Uterus (tissue), 3 donors: ENCODE measurements at regions not wholly inside any gene's neighbourhood (a gene's known extent, or its start where the extent isn't known, plus 50 kb on each side); places are given as distances from the start of the nearest gene placed in this dataset.

Source experiments
- DNase-seq, 2 donors: peaks; one replicate each; pipeline ENCODE4 v3.0.0-alpha.2; 2019 to 2020
- H3K27ac ChIP-seq, 2 donors: fragments of 200-600 bp; sonication (generic); 1 replicate in 1 of 2; 2 replicates in 1 of 2; pipeline ENCODE4 v1.5.1; 2016 to 2018
- H3K27me3 ChIP-seq, 2 donors: fragments of 200-600 bp; sonication (generic); one replicate each; pipeline ENCODE4 v1.5.1; 2018 to 2019; ENCODE audit warnings: control low read depth in 1 of 2
- H3K36me3 ChIP-seq, 2 donors: fragments of 200-600 bp; sonication (generic); one replicate each; pipeline ENCODE4 v1.5.1; 2019; ENCODE audit warnings: control low read depth in 1 of 2
- H3K4me1 ChIP-seq, 2 donors: fragments of 200-600 bp; sonication (generic); one replicate each; pipeline ENCODE4 v1.5.1; 2018 to 2019; ENCODE audit warnings: control low read depth in 1 of 2
- H3K4me3 ChIP-seq, 2 donors: fragments of 200-600 bp; sonication (generic); 1 replicate in 1 of 2; 2 replicates in 1 of 2; pipeline ENCODE4 v1.5.1; 2018 to 2019; ENCODE audit warnings: mild to moderate bottlenecking in 1 of 2
- H3K9me3 ChIP-seq, 2 donors: fragments of 200-600 bp; sonication (generic); one replicate each; pipeline ENCODE4 v1.5.1; 2019; ENCODE audit warnings: control low read depth in 1 of 2
- CTCF ChIP-seq, 4 experiments: fragments of 200-600 bp in 2 of 4; fragments of 450-650 bp in 2 of 4; sonication (generic) in 2 of 4; IDR thresholded peaks; one replicate each; pipeline ENCODE4 v1.5.1; 2016 to 2019; ENCODE audit warnings: antibody characterized with exemption in 4 of 4, mild to moderate bottlenecking in 2 of 4, moderate library complexity in 1 of 4
- POLR2A ChIP-seq, 2 donors: fragments of 450-650 bp; IDR thresholded peaks; one replicate each; pipeline ENCODE4 v1.6.1; 2016; ENCODE audit warnings: antibody characterized with exemption in 2 of 2, mild to moderate bottlenecking in 1 of 2, moderate library complexity in 1 of 2
- intact Hi-C: fragments of 100-400 bp; cut with DNase I; formaldehyde crosslinking; loops from one replicate; pipeline ENCODE4 v1.15.1; 2023; ENCODE audit warnings: low total_unique reads
- donor health status: DM: yes; HTN: yes; CAD: no.

GRCh38 chr13:31485183-31485582 lies 254.1 kb upstream of the RXFP2 start:
- no peaks in the 10 kb centered on the region for H3K27me3 ChIP-seq
- no peak overlapping the region for H3K27ac ChIP-seq
- TF ChIP-seq POLR2A (IDR thresholded peaks at IDR 0.05) (no peak), CTCF (IDR thresholded peaks at IDR 0.05) (no peak)
- intact Hi-C loops: no loop called here
- H3K36me3 ChIP-seq: no peaks in the 10 kb centered on the region
- H3K9me3 ChIP-seq: no peaks in the 10 kb centered on the region
- no peaks in the 10 kb centered on the region for H3K4me1 ChIP-seq
- H3K4me3 ChIP-seq: no peak overlapping the region
- DNase-seq: no peak

- Histone ChIP-seq H3K27me3 (no peaks in the 10 kb centered on the region), H3K4me3 (no peak overlapping the region), H3K27ac (no peak overlapping the region), H3K36me3 (no peaks in the 10 kb centered on the region), H3K9me3 (no peaks in the 10 kb centered on the region), H3K4me1 (no peaks in the 10 kb centered on the region)
- intact Hi-C loops: no loop called here
- no peak for DNase-seq
- no peak for TF ChIP-seq CTCF (IDR thresholded peaks at IDR 0.05)
- no peak for TF ChIP-seq POLR2A (IDR thresholded peaks at IDR 0.05)
These were observed 253.7 kb upstream of the RXFP2 start for GRCh38 chr13:31485651-31486051.

- intact Hi-C loops: no loop called here
- H3K4me1 ChIP-seq: no peaks in the 10 kb centered on the region
- no peak overlapping the region for H3K27ac ChIP-seq
- no peak for DNase-seq
- no peaks in the 10 kb centered on the region for H3K36me3 ChIP-seq
- TF ChIP-seq CTCF (IDR thresholded peaks at IDR 0.05): no peak
- TF ChIP-seq POLR2A (IDR thresholded peaks at IDR 0.05): no peak
- H3K4me3 ChIP-seq: no peak overlapping the region
- H3K9me3 ChIP-seq: peaks cover 0 to 4% of the 10 kb centered on the region in 2 donors
- no peaks in the 10 kb centered on the region for H3K27me3 ChIP-seq
These were observed 244.0 kb upstream of the RXFP2 start for GRCh38 chr13:31495336-31495735.

GRCh38 chr13:31499274-31499673 lies 240.1 kb upstream of the RXFP2 start:
- intact Hi-C loops: no loop called here
- H3K36me3 ChIP-seq: no peaks in the 10 kb centered on the region
- no peak overlapping the region for H3K27ac ChIP-seq

GRCh38 chr13:31503626-31504025 lies 235.7 kb upstream of the RXFP2 start:
- DNase-seq: no peak
- no peaks in the 10 kb centered on the region for H3K4me1 ChIP-seq
- H3K36me3 ChIP-seq: no peaks in the 10 kb centered on the region
- H3K27ac ChIP-seq: no peak overlapping the region
- no peak for TF ChIP-seq CTCF (IDR thresholded peaks at IDR 0.05)
- no peak for TF ChIP-seq POLR2A (IDR thresholded peaks at IDR 0.05)
- intact Hi-C loops: no loop called here
- peaks cover 0 to 4% of the 10 kb centered on the region in 2 donors for H3K9me3 ChIP-seq
- no peaks in the 10 kb centered on the region for H3K27me3 ChIP-seq
- no peak overlapping the region for H3K4me3 ChIP-seq

More at GRCh38 chr13:31499274-31499673, 240.1 kb upstream of the RXFP2 start:
- Histone ChIP-seq H3K27me3 (no peaks in the 10 kb centered on the region), H3K4me1 (no peaks in the 10 kb centered on the region), H3K9me3 (peaks cover 0 to 4% of the 10 kb centered on the region in 2 donors), H3K4me3 (no peak overlapping the region)
- TF ChIP-seq POLR2A (IDR thresholded peaks at IDR 0.05) (no peak), CTCF (IDR thresholded peaks at IDR 0.05) (no peak)
- DNase-seq: no peak
